Activated CD4-positive, alpha-beta T cell treated with anti-CD3 and anti-CD28 coated beads, Interleukin-2, amount 50 U/mL, for 48 hours (primary cell): ENCODE measurements at regions not wholly inside any gene's neighbourhood (a gene's known extent, or its start where the extent isn't known, plus 50 kb on each side); places are given as distances from the start of the nearest gene placed in this dataset.

Experiments
- DNase-seq, 2 experiments: peaks; one replicate each; pipeline ENCODE4 v3.0.0-alpha.2; 2020

DNA sequence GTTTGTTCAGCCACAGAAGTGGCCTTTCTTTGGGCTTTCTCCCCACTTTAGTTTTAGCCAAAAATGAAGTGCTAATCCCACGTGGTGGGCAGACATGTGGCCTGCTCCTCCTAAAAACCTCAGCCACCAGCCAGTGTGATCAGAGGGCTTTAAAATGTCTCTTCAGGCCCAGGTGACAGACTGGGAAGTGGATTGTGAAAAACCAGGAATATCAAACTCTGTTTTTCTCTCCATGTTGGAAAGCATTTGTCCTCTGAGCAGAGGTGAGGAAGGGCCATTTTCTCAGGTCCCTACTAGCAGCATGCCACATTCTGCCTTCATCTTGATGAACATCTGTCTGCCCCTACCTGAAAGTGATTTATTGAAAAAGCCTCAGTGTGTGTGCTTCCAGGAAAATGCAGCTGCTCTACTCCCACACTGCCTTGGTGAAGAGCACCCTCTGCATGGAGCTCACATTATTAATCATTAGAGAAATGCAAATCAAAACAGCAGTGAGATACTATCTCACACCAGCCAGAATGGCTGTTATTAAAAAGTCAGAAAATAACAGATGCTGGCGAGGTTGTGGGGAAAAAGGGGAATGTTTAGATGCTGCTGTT, 181.2 kb upstream of the DMAC1 start:
- no peak for DNase-seq

DNA sequence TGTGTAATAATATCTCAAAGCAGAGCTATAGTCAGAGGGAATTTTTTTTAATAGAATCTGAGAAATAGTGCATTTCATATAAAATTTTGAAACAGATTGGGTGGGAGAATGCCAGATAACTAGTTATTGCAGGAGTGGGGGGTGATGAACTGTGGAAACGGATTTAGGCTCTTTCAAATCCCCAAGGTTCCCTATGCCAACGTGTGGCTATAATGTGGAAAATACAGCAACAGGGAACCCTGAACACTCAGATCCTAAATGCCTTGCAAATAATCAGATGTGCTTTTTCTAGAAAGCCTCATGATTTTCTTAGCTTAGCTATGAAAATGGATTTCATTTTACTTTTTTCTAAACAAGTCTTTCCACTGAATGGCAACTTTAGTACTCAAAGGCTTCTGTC, 180.5 kb upstream of the DMAC1 start:
- no peak for DNase-seq

DNA sequence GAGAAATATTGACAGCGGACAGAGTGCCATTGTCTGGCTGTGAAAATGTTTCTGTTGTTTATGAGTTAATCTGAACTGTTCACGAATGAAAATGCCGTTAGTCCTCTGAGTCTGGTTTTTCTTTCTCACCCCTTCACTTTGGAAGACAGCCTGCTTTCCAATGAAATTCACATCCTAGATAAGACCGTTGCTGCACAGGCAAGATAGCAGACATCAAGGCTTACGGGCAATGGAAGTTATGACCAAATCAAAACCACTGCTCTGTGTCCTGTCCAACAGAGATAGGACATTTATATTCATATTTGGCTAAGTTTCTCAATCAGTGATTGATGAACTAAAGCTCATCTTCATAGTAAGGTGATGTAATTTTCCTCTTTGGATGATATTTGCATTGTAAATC, 180.0 kb upstream of the DMAC1 start:
- no peak for DNase-seq

DNA sequence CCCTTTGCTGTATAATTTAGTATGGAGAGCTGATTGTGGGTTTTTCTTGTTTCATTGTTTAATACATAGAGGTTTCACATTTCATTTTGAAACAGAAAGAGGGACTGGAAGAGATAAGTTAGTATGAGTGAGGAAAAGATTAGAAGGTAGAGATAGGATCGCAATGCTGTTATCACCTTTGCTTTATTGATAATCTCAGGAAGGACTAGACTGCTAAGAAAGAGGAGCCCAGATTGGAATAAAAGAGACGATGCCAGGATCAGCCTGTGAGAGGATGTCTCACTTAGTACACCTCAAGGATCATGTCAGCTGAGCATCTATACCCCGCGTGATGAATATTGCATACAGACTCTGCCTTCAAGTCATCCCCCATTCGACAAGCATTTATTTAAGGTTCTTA, 178.0 kb upstream of the DMAC1 start:
- DNase-seq = no peak

DNA sequence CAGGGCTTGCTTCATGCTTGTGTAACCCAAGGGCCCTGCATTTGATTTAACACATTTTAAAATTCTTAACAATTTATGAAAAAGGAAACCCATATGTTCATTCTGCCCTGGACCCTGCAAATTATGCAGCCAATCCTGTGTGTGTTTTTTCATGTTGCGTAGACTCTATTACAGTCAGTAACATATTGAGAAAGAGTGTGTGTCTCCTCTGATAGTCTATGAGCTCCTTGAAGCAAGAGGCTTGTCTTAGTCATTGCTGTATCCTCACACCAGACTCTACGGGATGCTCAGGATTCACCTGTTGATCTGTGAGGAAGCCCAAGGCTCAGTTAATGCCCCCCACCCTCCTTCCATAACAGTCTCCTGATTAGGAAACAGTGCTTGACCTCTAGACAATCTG, 177.3 kb upstream of the DMAC1 start:
- DNase-seq = no peak

DNA sequence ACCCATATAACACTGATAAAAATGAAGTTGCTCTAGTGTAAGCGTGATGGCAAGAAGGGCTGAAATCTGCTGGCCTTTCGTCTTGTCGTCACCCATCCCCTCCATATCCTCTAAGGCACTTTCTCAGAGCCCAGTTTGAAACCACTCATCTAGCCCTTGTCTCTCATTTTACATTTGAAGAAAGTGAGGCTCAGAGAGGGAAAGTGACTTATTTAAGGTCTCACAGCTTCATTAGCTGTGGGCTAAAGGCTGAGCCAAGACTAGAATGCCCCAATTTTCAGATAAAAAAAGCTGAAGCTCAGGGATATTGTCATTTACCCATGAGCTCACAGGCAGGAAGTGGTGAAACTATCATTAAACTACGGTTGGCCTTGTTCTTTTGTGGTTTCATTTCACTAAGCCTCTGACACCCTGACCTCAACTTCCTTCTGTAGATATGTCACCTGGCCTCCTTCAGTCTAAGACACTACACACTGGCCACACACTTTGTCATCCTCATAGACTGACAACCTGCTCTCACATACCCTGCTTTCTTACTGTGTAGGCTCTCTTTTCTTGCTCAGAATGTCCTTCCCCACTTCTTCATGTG, 176.7 kb upstream of the DMAC1 start:
- peak in 1 of 2 experiments; percentile 43 for DNase-seq

DNA sequence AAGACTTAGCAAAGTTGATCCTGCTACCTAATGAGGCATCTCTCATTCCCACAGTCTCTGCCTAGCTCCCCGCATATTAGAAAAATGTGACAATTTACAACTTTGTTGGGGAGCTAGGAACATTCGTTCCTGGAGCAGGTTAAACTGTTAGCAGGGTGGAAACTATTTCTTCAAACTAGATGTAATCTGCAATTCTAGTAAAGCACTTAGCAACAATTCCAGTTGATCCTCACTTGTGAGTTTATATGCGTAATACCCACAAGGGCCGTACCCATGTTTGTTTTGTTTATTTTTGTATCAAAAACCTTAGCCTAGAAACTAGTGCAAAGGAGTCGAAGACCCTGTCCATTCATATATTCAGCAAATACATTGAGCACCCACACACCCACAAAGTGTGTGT, 175.8 kb upstream of the DMAC1 start:
- no peak for DNase-seq

DNA sequence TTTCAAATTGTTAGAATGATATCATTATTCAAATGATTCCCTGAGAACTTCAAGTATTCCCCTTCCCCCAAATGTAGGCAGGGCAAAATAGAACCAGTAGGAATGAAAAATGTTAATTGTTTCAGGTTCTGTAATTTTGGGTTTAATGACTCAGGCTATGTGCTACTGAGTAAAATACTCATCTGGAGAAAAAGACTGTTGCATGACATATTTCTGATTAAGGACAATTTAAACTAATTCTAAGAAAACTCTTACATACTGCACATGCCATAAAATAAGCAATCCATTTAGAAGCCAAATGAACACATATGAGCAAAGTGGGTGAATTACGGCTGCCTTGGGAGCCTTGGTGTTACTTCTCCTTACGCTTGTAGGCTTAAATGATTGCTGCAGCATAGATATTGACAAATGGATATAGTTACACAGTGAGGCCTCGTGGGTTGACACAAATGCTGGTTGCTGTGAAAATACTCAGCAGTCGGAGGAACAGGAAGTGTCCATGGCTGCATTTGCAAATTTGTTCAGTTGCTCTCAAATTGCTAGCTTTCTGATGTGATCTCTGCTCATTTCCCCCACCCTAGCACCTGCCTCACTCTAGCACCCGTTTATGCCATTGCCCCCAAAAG, 174.9 kb upstream of the DMAC1 start:
- peak in 1 of 2 experiments; percentile 21 for DNase-seq

DNA sequence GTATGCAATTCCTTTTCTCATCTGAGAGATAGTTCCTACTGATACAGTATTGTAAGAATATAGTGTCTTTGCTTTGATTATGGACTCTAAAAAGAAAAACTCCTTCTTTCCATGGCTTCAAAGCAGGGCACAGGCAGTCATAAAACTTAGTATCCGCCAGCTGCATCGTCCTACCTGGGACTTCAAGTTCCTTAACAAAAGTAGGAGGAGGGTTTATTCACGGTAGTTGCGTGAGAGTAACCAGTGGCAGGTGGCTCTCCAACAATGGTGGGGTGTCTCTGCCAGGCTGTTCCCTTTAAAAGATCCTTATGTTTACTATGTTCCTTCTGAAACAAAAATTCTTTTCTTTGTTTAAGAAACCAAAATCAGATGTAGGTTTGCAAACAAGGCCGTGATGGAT, 173.5 kb upstream of the DMAC1 start:
- no peak for DNase-seq

DNA sequence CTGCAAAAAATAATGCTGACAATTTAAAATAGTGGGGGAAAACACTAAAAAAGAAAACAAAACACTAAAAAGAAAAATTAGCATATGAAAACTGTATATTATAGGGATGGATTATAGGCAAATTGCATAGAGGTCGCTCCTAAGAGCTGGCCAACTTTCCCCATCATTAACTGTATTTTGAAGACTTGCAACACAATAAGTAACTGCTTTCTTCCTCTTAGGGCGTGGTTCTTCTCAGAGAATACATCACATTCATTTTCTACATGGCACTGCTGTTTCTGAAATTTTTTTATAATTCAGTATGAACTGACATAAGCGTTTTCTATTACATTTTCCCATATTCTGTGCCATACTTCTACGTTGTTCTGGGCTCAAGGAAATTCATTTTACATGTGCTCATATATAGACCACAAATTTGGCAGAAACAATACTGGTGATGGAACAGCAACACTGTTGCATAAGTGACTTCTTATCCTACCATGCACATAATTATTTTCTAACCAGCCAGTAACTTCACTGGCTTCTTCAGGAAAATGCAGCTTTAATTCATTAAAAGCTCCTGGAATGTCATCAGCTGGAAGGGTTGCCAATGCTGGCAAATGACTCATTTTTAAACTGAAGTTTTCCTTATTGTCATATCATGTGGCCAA, 171.2 kb upstream of the DMAC1 start:
- no peak for DNase-seq

DNA sequence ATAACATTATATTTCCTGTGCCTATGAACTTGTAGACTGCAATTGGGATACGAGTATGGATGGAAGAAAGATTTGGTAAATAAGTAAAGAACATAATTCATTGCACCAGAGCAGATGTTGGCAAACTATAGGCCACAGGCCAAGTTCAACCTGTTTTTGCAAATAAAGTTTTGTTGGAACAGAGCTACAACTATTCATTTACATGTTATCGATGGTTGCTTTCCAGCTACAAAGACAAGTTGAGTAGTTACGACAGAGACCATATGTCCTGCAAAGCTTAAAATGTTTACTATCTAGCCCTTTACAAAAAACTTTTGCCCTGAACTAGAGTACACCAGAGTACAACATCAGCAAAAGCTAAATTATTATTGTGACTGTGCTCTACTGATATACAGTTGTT, 169.1 kb upstream of the DMAC1 start:
- DNase-seq = no peak

DNA sequence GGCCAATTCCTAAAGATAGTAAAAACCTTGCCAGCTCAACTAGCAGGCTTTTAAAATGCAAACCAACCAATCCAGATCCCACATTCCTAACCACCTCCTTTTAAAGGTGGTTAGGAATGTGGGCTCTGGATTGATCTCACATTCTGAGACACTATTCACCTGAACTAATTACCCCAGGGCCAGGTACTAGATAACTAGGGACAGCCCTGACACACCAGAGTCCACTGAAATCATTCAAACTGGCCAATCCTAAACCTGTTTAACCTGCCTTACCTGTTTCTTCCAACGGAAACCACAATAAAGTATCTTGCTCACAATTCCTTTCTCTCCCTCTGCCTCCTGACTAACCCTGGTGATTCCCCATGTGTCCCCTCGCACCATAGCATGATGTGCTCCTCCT, 168.3 kb upstream of the DMAC1 start:
- DNase-seq = no peak

DNA sequence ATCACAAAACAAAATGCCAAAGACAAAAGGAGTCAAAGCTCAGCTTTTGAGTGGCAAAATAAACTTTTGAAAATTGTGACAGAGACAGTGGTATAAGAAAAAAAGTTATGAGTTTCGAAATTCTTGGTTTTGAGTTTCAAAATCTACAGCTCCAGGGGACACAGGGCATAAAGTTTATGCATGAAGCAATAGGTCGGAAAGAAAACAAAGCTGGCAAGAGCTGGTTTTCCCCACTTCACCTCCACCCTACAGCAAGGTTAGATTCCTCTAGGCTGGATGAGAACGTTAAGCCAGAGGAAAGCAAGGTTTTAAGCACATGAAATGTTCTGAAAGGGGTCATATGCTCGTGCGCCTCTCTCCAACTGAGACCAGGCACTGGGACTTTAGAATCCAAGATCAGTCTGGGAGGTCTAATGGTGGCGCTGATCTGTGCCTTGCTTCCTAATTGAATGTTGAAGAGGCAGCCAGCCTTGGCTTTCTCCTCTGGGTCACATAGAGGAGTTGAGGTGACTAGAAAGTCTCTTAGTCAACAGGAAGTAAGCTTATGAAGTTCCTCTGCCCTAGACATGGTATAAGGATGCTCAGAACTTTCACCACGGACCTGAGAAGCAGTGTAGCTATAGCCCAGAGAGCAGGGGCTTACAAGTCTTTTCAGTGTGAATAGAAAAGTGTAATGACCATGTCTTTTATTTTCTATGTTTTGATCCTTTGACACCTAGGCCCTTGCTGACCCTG, 167.7 kb upstream of the DMAC1 start:
- DNase-seq = no peak

DNA sequence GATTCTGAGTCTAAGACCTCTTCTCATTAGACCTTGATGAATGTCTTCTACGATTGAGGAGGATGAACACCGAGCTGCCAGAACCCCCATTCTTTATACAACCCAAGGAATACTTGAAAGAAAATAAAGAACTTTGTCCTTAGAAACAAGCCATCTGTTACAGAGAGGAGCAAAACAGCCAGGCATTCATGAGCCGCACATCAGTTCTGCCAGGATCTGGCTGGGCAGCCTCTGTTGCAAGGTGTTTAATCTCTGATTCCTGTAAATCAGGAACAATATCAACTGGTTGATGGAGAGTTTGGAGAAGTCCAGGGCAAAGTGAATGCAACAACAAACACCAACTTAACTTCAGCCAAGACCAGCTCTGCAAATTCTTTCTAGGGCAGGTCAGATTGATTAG, 165.5 kb upstream of the DMAC1 start:
- DNase-seq = no peak

DNA sequence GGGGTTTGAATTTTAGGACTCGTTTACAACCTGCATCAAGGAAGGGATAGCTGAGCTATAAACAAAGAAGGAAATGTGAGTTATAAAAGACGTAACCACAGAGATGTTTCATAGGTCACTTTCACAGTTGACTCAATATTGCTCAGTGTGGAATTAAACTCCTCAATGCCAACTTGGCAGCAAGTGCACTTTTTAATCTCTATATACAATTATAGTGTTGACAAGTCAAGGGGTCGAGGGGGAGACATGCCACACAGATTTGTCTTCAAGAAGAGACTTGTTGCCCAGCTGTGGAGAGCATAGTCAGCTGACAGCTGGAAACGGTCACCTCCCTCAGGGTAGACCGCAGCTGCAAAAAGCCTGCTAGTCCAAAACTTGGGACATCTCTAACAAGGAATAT, 163.4 kb upstream of the DMAC1 start:
- no peak for DNase-seq

DNA sequence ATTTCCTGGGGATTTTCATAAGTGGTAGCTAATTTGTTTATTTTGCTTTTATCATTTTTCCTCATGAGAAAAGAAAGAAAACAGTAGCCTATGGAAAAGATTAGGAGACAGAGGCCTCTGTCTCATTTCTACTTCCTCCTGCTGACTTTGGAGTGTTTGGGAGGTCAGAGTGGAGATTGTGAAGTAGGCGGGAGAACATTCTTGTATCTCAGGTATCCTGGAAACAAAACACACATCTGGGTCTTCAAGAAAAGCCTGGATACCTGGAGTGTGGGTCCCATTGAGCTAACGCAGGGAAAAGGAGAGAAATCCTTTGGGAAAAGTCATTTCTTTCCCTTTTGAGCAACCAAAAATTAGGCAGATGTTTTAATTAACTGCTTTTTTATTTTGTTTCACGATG, 161.5 kb upstream of the DMAC1 start:
- DNase-seq = no peak

DNA sequence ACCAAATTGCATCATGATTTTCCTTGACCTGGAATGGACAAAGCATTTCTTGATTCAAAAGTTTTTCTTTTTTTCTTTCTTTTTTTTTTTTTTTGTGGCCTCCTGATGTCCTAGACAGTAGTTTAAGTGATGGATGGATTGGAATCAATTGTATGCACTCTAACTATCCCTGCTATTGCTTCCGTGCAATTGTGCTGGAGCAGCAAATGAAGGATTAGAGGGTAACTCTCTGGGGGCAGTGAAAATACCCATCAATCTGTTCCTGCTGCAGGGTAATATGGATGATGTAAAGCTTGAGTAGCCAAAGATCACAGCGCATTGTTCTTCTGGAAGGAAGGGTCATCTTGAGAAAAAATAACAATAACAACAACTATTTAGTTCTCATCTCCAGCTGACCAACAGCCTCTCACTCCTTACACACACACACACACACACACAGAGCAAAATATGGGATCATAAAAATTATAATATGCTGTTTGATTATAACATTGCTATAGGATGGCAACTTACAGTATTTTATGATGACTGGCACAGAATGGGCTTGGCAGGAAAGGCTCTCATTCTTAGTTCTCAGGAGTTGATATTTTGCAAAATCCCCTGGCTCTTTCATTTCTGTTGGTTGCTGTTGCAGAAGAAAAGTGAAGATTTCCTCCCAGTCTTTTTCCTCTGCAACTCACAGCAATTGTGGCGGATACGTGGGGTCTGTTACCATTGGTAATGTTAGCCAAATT, 160.9 kb upstream of the DMAC1 start:
- DNase-seq = no peak

DNA sequence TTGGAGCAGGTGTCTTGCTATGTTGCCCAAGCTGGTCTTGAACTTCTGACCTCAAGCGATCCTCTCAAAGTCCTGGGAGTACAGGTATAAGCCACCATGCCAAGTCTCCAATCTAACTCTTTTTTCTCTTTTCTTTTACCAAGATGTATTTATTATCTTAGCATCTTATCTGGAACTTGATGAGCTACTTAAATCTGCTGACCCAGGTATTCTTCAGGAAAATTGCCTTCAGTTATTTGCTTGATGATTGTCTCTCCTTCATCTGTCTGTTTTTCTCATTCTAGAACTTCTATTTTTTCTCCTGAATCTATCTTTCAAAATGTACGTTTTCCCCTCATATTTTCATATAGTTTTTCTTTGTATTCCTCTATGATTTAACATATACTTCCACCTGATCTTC, 158.2 kb upstream of the DMAC1 start:
- DNase-seq = no peak

DNA sequence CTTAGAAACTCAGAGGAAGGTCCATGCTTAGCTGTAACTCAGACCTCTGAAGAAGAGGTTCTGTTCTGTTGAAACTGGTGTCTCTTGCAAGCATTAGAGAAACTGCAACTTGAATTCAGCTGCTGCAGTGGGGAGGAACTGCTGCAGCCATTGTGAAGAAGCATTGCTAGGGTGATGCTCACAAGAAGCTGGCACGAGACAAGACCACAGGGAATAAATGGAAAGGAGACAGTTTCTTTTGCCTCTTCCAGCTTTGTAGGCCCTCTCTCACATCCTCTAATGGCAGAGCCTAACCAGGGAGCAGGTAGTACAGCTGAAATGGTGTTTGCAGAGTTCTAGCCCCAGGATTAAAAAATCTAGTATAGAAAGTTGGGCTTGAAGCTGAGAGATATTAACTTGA, 148.0 kb upstream of the DMAC1 start:
- no peak for DNase-seq

DNA sequence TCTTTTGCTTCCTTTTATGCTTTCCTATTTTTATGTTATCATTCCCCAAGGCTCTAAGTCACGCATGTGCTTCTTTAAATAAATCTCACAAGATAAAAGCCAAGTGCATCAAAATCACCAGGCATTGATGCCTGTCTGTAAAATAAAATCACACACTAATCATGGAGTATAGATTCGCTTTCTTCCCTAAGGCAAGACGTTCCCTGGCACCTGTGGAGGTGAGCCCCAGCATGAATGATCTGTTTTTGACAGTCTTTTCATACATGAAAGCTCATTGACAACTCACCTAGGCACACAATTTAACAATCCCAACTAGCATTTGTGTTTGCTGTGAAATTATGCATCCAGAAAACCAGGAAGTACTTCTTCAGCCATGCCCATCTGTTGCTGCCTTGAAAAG, 146.9 kb upstream of the DMAC1 start:
- no peak for DNase-seq

DNA sequence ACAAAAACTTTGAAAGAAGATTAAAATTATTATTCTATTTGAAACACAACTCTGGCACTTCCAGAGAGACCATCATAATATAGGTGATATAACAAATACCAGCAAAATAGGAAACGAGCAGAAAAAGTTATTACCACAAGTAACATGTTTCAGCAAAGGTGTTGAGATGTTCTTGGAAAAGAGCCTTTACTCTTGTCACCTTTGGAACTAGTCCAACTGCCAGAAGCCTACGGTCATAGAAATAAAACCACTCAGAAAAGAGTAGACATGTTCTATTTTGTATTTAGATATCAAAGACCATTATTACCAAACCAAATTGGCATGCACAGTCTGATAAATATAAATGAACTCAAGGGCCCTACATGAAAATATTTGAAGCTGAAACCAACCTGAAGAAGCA, 145.0 kb upstream of the DMAC1 start:
- no peak for DNase-seq

DNA sequence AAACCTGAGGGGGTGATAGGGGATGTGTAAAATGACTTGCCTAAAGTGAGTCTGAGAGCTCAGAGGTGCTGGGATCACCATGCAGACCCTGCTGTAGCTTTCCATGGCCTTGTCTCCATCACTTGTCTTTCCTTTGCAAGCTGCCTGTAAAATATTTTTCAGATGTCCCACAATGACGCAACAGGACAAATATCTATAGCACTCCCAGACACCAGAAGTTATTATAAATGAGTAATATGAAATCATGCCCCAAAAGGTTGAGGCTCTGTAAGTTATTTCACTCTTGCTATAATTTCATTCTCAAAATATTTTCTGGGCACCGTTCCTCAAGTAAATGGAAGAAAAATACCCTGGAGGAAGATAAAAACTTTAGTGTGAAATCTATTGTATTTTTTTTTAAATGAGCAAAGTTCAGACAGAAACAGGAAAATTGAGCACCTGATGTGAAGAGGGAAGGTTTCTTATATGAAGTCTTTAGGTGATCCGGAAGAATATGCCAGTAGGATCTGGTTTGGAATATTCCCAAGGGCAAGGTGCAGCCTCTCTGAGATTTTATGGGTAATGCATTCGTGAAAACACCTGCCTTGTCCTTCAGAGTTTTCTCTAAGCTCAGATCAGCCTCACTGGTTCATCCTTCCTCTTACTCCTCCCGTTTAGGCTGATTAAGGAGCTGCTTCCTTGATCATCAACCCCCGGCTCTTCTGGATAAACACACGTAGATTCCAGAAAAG, 138.3 kb upstream of the DMAC1 start:
- DNase-seq = no peak
